ENCODE measurements at regions not wholly inside any gene's neighbourhood (a gene's known extent, or its start where the extent isn't known, plus 50 kb on each side); places are given as distances from the start of the nearest gene placed in this dataset.
"Not testable (repeated sequence)": the region's sequence is repeated elsewhere in the genome, so short reads cannot be mapped to it uniquely, and the experiment has no call there.

DNA sequence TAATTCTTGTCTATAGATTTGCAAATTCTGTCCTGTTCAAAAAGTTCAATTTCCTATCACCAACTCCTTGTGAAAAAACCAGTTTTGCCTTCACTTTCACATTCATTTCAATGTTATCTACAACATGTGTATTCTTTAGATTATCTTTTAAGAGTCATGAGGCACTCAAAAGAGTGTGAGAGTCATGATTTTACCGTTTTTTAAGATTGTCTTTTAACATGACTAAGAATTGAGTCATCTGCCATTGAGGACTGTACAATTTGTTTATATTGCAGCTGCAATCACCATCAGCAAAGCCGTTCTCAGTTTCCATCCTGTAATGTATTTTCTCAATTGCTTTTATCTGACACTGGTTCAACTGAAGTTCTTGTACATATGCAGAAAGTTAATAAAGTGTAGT is 275.8 kb downstream of the LNPK start:
- DNase-seq (ENCODE audit: low read depth, low spot score) = no peak
- no peak overlapping the region for H3K4me3 ChIP-seq (ENCODE audit: low read length)

DNA sequence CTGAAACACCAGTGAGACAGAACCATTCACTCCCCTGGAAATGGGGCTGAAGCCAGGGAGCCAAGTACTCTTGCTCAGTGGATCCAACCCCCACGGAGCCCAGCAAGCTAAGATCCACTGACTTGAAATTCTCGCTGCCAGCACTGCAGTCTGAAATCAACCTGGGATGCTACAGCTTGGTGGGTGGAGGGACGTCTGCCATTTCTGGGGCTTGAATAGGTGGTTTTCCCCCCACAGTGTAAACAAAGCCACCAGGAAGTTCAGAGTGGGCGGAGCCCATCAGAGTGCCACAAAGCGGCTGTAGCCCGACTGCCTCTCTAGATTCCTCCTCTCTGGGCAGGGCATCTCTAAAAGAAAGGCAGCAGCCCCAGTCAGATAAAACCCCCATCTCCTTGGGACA is 292.8 kb downstream of the LNPK start:
- no peak for DNase-seq (ENCODE audit: low read depth, low spot score)
- H3K4me3 ChIP-seq (ENCODE audit: low read length) = no peak overlapping the region

GRCh38 chr2:175707322-175707721 is 294.7 kb downstream of the LNPK start:
- DNase-seq (ENCODE audit: low read depth, low spot score) = no peak
- H3K4me3 ChIP-seq (ENCODE audit: low read length) = no peak overlapping the region

- not testable (repeated sequence) for DNase-seq (ENCODE audit: low read depth, low spot score); H3K4me3 ChIP-seq (ENCODE audit: low read length)
These were observed 297.5 kb downstream of the LNPK start for GRCh38 chr2:175704568-175704967.

GRCh38 chr2:175698061-175698460 is 304.0 kb downstream of the LNPK start:
- no peak overlapping the region for H3K4me3 ChIP-seq (ENCODE audit: low read length)
- no peak for DNase-seq (ENCODE audit: low read depth, low spot score)

GRCh38 chr2:175690113-175690837 is 311.8 kb downstream of the LNPK start:
- peak; percentile 63 for DNase-seq (ENCODE audit: low read depth, low spot score)
- no peak overlapping the region for H3K4me3 ChIP-seq (ENCODE audit: low read length)

GRCh38 chr2:175688243-175688642 is 313.8 kb downstream of the LNPK start:
- H3K4me3 ChIP-seq (ENCODE audit: low read length) = no peak overlapping the region
- DNase-seq (ENCODE audit: low read depth, low spot score) = no peak

GRCh38 chr2:175687465-175687864 is 314.6 kb downstream of the LNPK start:
- no peak for DNase-seq (ENCODE audit: low read depth, low spot score)
- H3K4me3 ChIP-seq (ENCODE audit: low read length) = no peak overlapping the region

- H3K4me3 ChIP-seq (ENCODE audit: low read length) = no peak overlapping the region
- no peak for DNase-seq (ENCODE audit: low read depth, low spot score)
These were observed 316.1 kb downstream of the LNPK start for GRCh38 chr2:175686002-175686401.

- no peak for DNase-seq (ENCODE audit: low read depth, low spot score)
These were observed 317.6 kb downstream of the LNPK start for GRCh38 chr2:175684466-175684865.

GRCh38 chr2:175679728-175680127 is 322.3 kb downstream of the LNPK start:
- H3K4me3 ChIP-seq (ENCODE audit: low read length) = no peak overlapping the region
- DNase-seq (ENCODE audit: low read depth, low spot score) = no peak

More at GRCh38 chr2:175684466-175684865, 317.6 kb downstream of the LNPK start:
- H3K4me3 ChIP-seq (ENCODE audit: low read length) = no peak overlapping the region

DNA sequence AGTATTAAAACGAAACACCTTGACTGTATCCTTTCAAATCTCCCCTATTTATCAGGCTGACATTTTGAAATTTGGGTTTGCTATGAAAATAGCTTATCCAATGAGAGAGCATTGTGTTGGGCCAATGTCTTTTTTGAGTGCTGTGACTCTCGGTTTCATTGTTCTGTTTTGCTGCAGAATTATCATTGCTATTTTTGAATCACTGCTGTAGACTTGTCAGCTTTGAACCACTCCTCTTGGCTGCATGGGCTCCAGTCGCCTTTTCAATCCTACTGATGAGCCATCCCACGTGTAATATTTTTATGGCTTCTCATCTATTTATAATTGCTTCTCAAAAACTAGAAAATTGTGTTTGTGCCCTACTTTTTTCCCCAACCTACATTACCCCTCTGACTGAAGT is 322.8 kb downstream of the LNPK start:
- no peak overlapping the region for H3K4me3 ChIP-seq (ENCODE audit: low read length)
- DNase-seq (ENCODE audit: low read depth, low spot score) = no peak

DNA sequence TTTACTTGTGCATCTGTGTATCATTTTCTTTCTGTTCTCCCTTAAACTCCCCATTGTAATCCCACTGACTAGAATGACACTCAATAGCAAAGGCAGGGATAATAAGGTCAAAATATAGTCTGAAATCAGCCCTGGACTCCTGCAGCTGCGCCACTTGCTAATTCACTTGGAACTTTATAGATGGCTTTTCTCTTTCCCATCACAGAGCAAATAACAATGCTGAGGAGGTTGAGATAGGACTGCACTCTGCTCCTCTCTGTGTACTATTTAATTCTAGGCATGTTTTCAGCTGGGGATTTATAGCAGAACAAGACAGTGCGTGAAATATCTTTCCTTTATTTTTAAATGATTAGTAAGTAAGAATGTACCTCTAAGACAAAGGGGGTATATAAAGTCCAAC is 324.2 kb downstream of the LNPK start:
- no peak for DNase-seq (ENCODE audit: low read depth, low spot score)
- no peak overlapping the region for H3K4me3 ChIP-seq (ENCODE audit: low read length)

GRCh38 chr2:175676813-175677212 is 325.3 kb downstream of the LNPK start:
- no peak overlapping the region for H3K4me3 ChIP-seq (ENCODE audit: low read length)
- no peak for DNase-seq (ENCODE audit: low read depth, low spot score)

DNA sequence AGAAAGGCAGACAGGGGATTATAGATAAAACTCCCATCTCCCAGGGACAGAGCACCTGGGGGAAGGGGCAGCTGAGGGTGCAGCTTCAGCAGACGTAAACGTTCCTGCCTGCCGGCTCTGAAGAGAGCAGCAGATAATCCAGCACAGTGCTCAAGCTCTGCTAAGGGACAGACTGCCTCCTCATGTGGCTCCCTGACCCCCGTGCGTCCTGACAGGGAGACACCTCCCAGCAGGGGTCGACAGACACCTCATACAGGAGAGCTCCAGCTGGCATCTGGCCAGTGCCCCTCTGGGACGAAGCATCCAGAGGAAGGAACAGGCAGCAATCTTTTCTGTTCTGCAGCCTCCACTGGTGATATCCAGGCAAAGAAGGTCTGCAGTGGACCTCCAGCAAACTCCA is 333.3 kb downstream of the LNPK start:
- not testable (repeated sequence) for DNase-seq (ENCODE audit: low read depth, low spot score); H3K4me3 ChIP-seq (ENCODE audit: low read length)

DNA sequence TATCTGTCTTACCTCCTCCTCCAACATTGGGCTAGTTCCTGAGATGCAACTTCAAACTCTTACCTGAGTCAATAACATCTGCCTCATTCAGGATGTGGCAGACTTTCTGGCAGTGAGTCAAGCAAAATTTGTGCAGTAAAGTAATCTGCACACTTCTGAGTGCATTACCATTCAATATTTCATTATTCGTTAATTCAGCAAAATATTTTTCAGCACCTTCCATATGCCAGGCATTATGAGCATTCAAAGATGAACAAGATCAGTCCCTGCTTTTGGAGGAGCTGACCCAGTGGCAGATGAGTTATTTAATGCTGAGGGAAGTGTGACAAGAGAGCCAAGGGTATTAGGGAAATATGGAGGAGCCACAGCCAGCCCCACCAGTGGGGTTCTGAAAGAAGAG is 339.7 kb downstream of the LNPK start:
- DNase-seq (ENCODE audit: low read depth, low spot score) = no peak
- H3K4me3 ChIP-seq (ENCODE audit: low read length) = no peak overlapping the region

- no peak overlapping the region for H3K4me3 ChIP-seq (ENCODE audit: low read length)
- DNase-seq (ENCODE audit: low read depth, low spot score) = no peak
These were observed 353.4 kb downstream of the LNPK start for GRCh38 chr2:175648577-175649063.

DNA sequence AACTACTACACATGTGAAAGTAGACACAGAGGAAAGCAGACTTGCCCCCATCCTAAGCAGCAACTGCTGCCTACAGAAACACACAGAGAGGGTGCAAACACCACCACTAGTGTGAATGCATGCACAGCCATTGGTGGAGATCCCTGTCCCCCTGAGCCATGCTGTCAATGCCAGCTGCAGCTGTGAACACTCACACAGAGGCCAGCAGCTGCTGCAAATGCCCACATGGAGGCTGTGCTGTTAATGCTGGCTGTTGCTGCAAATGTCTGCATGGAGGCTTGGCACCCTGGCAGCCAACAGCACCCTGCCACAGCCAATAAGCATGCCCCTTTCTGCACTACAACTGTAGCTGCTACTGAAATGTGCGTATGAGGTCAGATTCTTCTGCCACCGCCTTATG is 355.0 kb downstream of the LNPK start:
- H3K4me3 ChIP-seq (ENCODE audit: low read length) = no peak overlapping the region

GRCh38 chr2:175640655-175641054 is 361.4 kb downstream of the LNPK start:
- H3K4me3 ChIP-seq (ENCODE audit: low read length) = no peak overlapping the region
- DNase-seq (ENCODE audit: low read depth, low spot score) = no peak

More for the DNA sequence above, 355.0 kb downstream of the LNPK start:
- no peak for DNase-seq (ENCODE audit: low read depth, low spot score)

- no peak for DNase-seq (ENCODE audit: low read depth, low spot score)
These were observed 368.8 kb downstream of the LNPK start for GRCh38 chr2:175633227-175633626.

GRCh38 chr2:175631245-175631623 is 370.8 kb downstream of the LNPK start:
- no peak overlapping the region for H3K4me3 ChIP-seq (ENCODE audit: low read length)
- DNase-seq (ENCODE audit: low read depth, low spot score) = no peak

More at GRCh38 chr2:175633227-175633626, 368.8 kb downstream of the LNPK start:
- H3K4me3 ChIP-seq (ENCODE audit: low read length) = no peak overlapping the region

Data from Jurkat, Clone E6-1 (cell line).